IMR-90 (cell line): ENCODE measurements at regions not wholly inside any gene's neighbourhood (a gene's known extent, or its start where the extent isn't known, plus 50 kb on each side); places are given as distances from the start of the nearest gene placed in this dataset.

Experiments used
- BHLHE40 ChIP-seq: fragments of 150-350 bp; IDR thresholded peaks from 2 replicates; pipeline ENCODE4 v1.6.1; 2016; ENCODE audit warnings: mild to moderate bottlenecking, low read depth, low read length
- CHD1 ChIP-seq: IDR thresholded peaks from 2 replicates; pipeline ENCODE4 v1.6.1; 2012; ENCODE audit warnings: low read depth, low read length, improper control_type of control experiment
- MAFK ChIP-seq: IDR thresholded peaks from 2 replicates; pipeline ENCODE4 v1.6.1; 2012; ENCODE audit warnings: low read depth, low read length, improper control_type of control experiment
- MAZ ChIP-seq: IDR thresholded peaks from 2 replicates; pipeline ENCODE4 v1.6.1; 2012; ENCODE audit warnings: low read depth, mild to moderate bottlenecking, low read length, improper control_type of control experiment, moderate library complexity, borderline replicate concordance
- MXI1 ChIP-seq: IDR thresholded peaks from 2 replicates; pipeline ENCODE4 v1.6.1; 2012; ENCODE audit warnings: low read depth, mild to moderate bottlenecking, low read length, moderate library complexity, borderline replicate concordance
- NFE2L2 ChIP-seq: fragments of 150-350 bp; IDR thresholded peaks from 2 replicates; pipeline ENCODE4 v1.6.1; 2016; ENCODE audit warnings: low read depth, mild to moderate bottlenecking, low read length
- POLR2A ChIP-seq: IDR thresholded peaks from 2 replicates; pipeline ENCODE4 v1.6.1; 2012; ENCODE audit warnings: mild to moderate bottlenecking, low read depth, low read length
- RAD21 ChIP-seq: IDR thresholded peaks from 2 replicates; pipeline ENCODE4 v1.6.1; 2012; ENCODE audit warnings: low read length, improper control_type of control experiment
- RCOR1 ChIP-seq: IDR thresholded peaks from 2 replicates; pipeline ENCODE4 v1.6.1; 2012; ENCODE audit warnings: mild to moderate bottlenecking, low read length, improper control_type of control experiment; ENCODE audit not compliant: insufficient replicate concordance
- RFX5 ChIP-seq: IDR thresholded peaks from 2 replicates; pipeline ENCODE4 v1.8.0; 2012; ENCODE audit warnings: low read depth, mild to moderate bottlenecking, low read length, moderate library complexity
- TF ChIP-seq, protein P1 (sequence below): conservative IDR thresholded peaks from 2 replicates; pipeline ENCODE4 v1.5.1; 2012; ENCODE audit warnings: mild to moderate bottlenecking, low read depth, low read length, improper control_type of control experiment
- TF ChIP-seq, protein P2 (sequence below): fragments of 150-350 bp; IDR thresholded peaks from 2 replicates; pipeline ENCODE4 v1.6.1; 2017; ENCODE audit warnings: mild to moderate bottlenecking, antibody characterized with exemption, low read length, low read depth

DNA sequence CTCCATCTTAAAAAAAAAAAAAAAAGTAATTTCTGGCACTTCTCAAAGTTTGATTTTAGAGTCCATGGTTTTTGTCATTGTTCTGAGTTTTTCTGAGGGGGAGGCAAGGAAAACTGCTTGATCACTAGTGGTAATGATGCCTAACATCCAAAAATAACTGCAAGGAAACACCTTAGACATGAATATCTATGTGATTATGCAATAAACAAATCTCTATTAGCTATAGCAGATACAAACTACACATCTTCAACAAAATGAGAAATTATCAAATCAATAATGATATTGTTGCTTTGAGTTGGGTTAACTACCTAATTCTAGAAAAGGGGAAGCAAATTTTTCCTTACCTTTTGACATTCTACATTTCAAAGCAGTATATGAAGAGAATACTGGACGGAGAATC, 230.9 kb upstream of the JARID2 start:
- TF ChIP-seq, protein P1, sequence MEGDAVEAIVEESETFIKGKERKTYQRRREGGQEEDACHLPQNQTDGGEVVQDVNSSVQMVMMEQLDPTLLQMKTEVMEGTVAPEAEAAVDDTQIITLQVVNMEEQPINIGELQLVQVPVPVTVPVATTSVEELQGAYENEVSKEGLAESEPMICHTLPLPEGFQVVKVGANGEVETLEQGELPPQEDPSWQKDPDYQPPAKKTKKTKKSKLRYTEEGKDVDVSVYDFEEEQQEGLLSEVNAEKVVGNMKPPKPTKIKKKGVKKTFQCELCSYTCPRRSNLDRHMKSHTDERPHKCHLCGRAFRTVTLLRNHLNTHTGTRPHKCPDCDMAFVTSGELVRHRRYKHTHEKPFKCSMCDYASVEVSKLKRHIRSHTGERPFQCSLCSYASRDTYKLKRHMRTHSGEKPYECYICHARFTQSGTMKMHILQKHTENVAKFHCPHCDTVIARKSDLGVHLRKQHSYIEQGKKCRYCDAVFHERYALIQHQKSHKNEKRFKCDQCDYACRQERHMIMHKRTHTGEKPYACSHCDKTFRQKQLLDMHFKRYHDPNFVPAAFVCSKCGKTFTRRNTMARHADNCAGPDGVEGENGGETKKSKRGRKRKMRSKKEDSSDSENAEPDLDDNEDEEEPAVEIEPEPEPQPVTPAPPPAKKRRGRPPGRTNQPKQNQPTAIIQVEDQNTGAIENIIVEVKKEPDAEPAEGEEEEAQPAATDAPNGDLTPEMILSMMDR, result no peak
- TF ChIP-seq POLR2A (no peak), MAFK (no peak), RFX5 (no peak), RAD21 (no peak), MAZ (no peak), BHLHE40 (no peak), CHD1 (no peak), RCOR1 (no peak), NFE2L2 (no peak), MXI1 (no peak)
- TF ChIP-seq, protein P2, sequence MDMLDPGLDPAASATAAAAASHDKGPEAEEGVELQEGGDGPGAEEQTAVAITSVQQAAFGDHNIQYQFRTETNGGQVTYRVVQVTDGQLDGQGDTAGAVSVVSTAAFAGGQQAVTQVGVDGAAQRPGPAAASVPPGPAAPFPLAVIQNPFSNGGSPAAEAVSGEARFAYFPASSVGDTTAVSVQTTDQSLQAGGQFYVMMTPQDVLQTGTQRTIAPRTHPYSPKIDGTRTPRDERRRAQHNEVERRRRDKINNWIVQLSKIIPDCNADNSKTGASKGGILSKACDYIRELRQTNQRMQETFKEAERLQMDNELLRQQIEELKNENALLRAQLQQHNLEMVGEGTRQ, result no peak
